Activated naive CD8-positive, alpha-beta T cell treated with anti-CD3 and anti-CD28 coated beads, Interleukin-2, amount 10 ng/mL, durations not matched to agents 7 days and 5 days (primary cell): ENCODE measurements at regions not wholly inside any gene's neighbourhood (a gene's known extent, or its start where the extent isn't known, plus 50 kb on each side); places are given as distances from the start of the nearest gene placed in this dataset.

ENCODE experiments used
- ATAC-seq: fragments of 150-1000 bp; cut with Tn5 transposase; one replicate; pipeline ENCODE4 v1.10.0; 2021; ENCODE audit warnings: low read depth, moderate library complexity
- POLR2A ChIA-PET: fragments of 350-600 bp; sonication (Branson Sonifier 250); formaldehyde crosslinking; loops from one replicate; lab custom pipeline; 2021; ENCODE audit warnings: antibody characterized with exemption; lab: Charles Lee
- DNase-seq: peaks from one replicate; pipeline ENCODE4 v3.0.0; 2021
- H3K27ac Mint-ChIP-seq: one replicate; pipeline ENCODE4 v1.8.0; 2022; ENCODE audit warnings: mild to moderate bottlenecking, mixed read lengths
- H3K27me3 Mint-ChIP-seq: one replicate; pipeline ENCODE4 v1.8.0; 2022; ENCODE audit warnings: mild to moderate bottlenecking, moderate library complexity, mixed read lengths
- H3K36me3 Mint-ChIP-seq: one replicate; pipeline ENCODE4 v1.8.0; 2021; ENCODE audit warnings: mild to moderate bottlenecking, mixed read lengths
- H3K4me1 Mint-ChIP-seq: one replicate; pipeline ENCODE4 v1.8.0; 2021; ENCODE audit warnings: mixed read lengths
- H3K4me3 Mint-ChIP-seq: one replicate; pipeline ENCODE4 v1.8.0; 2022; ENCODE audit warnings: mild to moderate bottlenecking, moderate library complexity, mixed read lengths
- H3K9me3 Mint-ChIP-seq: one replicate; pipeline ENCODE4 v1.8.0; 2021; ENCODE audit warnings: mixed read lengths

GRCh38 chr7:98679741-98680140 is 62.7 kb downstream of the NPTX2 start:
- ATAC-seq (no peak), DNase-seq (no peak)
- Mint-ChIP-seq H3K9me3 (peaks cover 3% of the 10 kb centered on the region), H3K4me1 (peaks cover 1% of the 10 kb centered on the region), H3K27ac (no peak overlapping the region), H3K4me3 (no peak overlapping the region), H3K27me3 (peaks cover 2% of the 10 kb centered on the region), H3K36me3 (no peaks in the 10 kb centered on the region)
- POLR2A ChIA-PET, result no interaction called here

- Mint-ChIP-seq H3K36me3 (no peaks in the 10 kb centered on the region), H3K27ac (no peak overlapping the region), H3K4me3 (no peak overlapping the region), H3K4me1 (peaks cover 1% of the 10 kb centered on the region), H3K27me3 (peaks cover 2% of the 10 kb centered on the region), H3K9me3 (peaks cover 9% of the 10 kb centered on the region)
- ATAC-seq, result no peak
- DNase-seq, result no peak
- POLR2A ChIA-PET, result no interaction called here
These were observed 64.4 kb downstream of the NPTX2 start for GRCh38 chr7:98681511-98681910.

- Mint-ChIP-seq H3K9me3 (peaks cover 12% of the 10 kb centered on the region), H3K27ac (no peak overlapping the region), H3K4me3 (no peak overlapping the region), H3K27me3 (peaks cover 2% of the 10 kb centered on the region), H3K36me3 (no peaks in the 10 kb centered on the region), H3K4me1 (peaks cover 1% of the 10 kb centered on the region)
- no peak for DNase-seq
- ATAC-seq, result no peak
- POLR2A ChIA-PET, result no interaction called here
These were observed 64.9 kb downstream of the NPTX2 start for GRCh38 chr7:98681951-98682350.

- Mint-ChIP-seq H3K27me3 (peaks cover 2% of the 10 kb centered on the region), H3K9me3 (peaks cover 14% of the 10 kb centered on the region), H3K27ac (no peak overlapping the region), H3K4me1 (peaks cover 1% of the 10 kb centered on the region), H3K36me3 (no peaks in the 10 kb centered on the region), H3K4me3 (no peak overlapping the region)
- POLR2A ChIA-PET, result no interaction called here
- DNase-seq (no peak), ATAC-seq (no peak)
These were observed 66.4 kb downstream of the NPTX2 start for GRCh38 chr7:98683514-98683913.

GRCh38 chr7:98685541-98685940 is 68.5 kb downstream of the NPTX2 start:
- no peak for ATAC-seq
- Mint-ChIP-seq H3K27me3 (peaks cover 2% of the 10 kb centered on the region), H3K27ac (no peak overlapping the region), H3K36me3 (no peaks in the 10 kb centered on the region), H3K4me1 (peaks cover 1% of the 10 kb centered on the region), H3K4me3 (no peak overlapping the region), H3K9me3 (peaks cover 15% of the 10 kb centered on the region)
- DNase-seq, result no peak
- POLR2A ChIA-PET, result no interaction called here

GRCh38 chr7:98686466-98687080 is 69.5 kb downstream of the NPTX2 start:
- ATAC-seq (no peak), DNase-seq (no peak)
- H3K27me3 Mint-ChIP-seq, result peaks cover 2% of the 10 kb centered on the region
- peaks cover 15% of the 10 kb centered on the region for H3K9me3 Mint-ChIP-seq
- H3K4me3 Mint-ChIP-seq, result no peak overlapping the region
- peaks cover 1% of the 10 kb centered on the region for H3K4me1 Mint-ChIP-seq
- H3K36me3 Mint-ChIP-seq, result no peaks in the 10 kb centered on the region
- POLR2A ChIA-PET, result no interaction called here
- no peak overlapping the region for H3K27ac Mint-ChIP-seq

GRCh38 chr7:98687111-98687751 is 70.1 kb downstream of the NPTX2 start:
- DNase-seq (no peak), ATAC-seq (no peak)
- peaks cover 17% of the 10 kb centered on the region for H3K9me3 Mint-ChIP-seq
- no peak overlapping the region for H3K4me3 Mint-ChIP-seq
- H3K4me1 Mint-ChIP-seq, result no peaks in the 10 kb centered on the region
- POLR2A ChIA-PET, result no interaction called here
- H3K27ac Mint-ChIP-seq, result no peak overlapping the region
- H3K27me3 Mint-ChIP-seq, result peaks cover 2% of the 10 kb centered on the region
- H3K36me3 Mint-ChIP-seq, result no peaks in the 10 kb centered on the region

GRCh38 chr7:98691619-98692018 is 74.5 kb downstream of the NPTX2 start:
- Mint-ChIP-seq H3K36me3 (no peaks in the 10 kb centered on the region), H3K9me3 (peaks cover 14% of the 10 kb centered on the region), H3K4me3 (no peak overlapping the region), H3K4me1 (no peaks in the 10 kb centered on the region), H3K27ac (no peak overlapping the region), H3K27me3 (no peaks in the 10 kb centered on the region)
- POLR2A ChIA-PET, result no interaction called here
- no peak for DNase-seq
- ATAC-seq, result no peak

GRCh38 chr7:98697083-98697482 is 80.0 kb downstream of the NPTX2 start:
- no peaks in the 10 kb centered on the region for H3K36me3 Mint-ChIP-seq
- H3K27ac Mint-ChIP-seq, result no peak overlapping the region
- DNase-seq (no peak), ATAC-seq (no peak)
- no peak overlapping the region for H3K4me3 Mint-ChIP-seq
- POLR2A ChIA-PET, result no interaction called here
- no peaks in the 10 kb centered on the region for H3K4me1 Mint-ChIP-seq
- H3K27me3 Mint-ChIP-seq, result no peaks in the 10 kb centered on the region
- peaks cover 8% of the 10 kb centered on the region for H3K9me3 Mint-ChIP-seq

- no peak overlapping the region for H3K4me3 Mint-ChIP-seq
- DNase-seq, result no peak
- no peaks in the 10 kb centered on the region for H3K4me1 Mint-ChIP-seq
- no peaks in the 10 kb centered on the region for H3K27me3 Mint-ChIP-seq
- no peak overlapping the region for H3K27ac Mint-ChIP-seq
- H3K9me3 Mint-ChIP-seq, result peaks cover 5% of the 10 kb centered on the region
- no peaks in the 10 kb centered on the region for H3K36me3 Mint-ChIP-seq
- no peak for ATAC-seq
- POLR2A ChIA-PET, result no interaction called here
These were observed 80.6 kb downstream of the NPTX2 start for GRCh38 chr7:98697485-98698240.

GRCh38 chr7:98698976-98699375 is 81.9 kb downstream of the NPTX2 start:
- Mint-ChIP-seq H3K4me1 (no peaks in the 10 kb centered on the region), H3K36me3 (no peaks in the 10 kb centered on the region), H3K4me3 (no peak overlapping the region), H3K27ac (no peak overlapping the region), H3K27me3 (no peaks in the 10 kb centered on the region), H3K9me3 (peaks cover 5% of the 10 kb centered on the region)
- ATAC-seq (no peak), DNase-seq (no peak)
- POLR2A ChIA-PET, result no interaction called here

- Mint-ChIP-seq H3K27me3 (no peaks in the 10 kb centered on the region), H3K4me1 (no peaks in the 10 kb centered on the region), H3K36me3 (no peaks in the 10 kb centered on the region), H3K4me3 (no peak overlapping the region), H3K27ac (no peak overlapping the region), H3K9me3 (peaks cover 4% of the 10 kb centered on the region)
- ATAC-seq (no peak), DNase-seq (no peak)
- POLR2A ChIA-PET, result no interaction called here
These were observed 83.4 kb downstream of the NPTX2 start for GRCh38 chr7:98700533-98700932.

GRCh38 chr7:98701372-98701771 is 84.3 kb downstream of the NPTX2 start:
- DNase-seq (no peak), ATAC-seq (no peak)
- H3K27ac Mint-ChIP-seq, result no peak overlapping the region

GRCh38 chr7:98702021-98702420 is 84.9 kb downstream of the NPTX2 start:
- no peak for ATAC-seq
- Mint-ChIP-seq H3K27me3 (no peaks in the 10 kb centered on the region), H3K27ac (no peak overlapping the region), H3K36me3 (no peaks in the 10 kb centered on the region), H3K4me3 (no peak overlapping the region), H3K4me1 (no peaks in the 10 kb centered on the region), H3K9me3 (peaks cover 2% of the 10 kb centered on the region)
- no peak for DNase-seq
- POLR2A ChIA-PET, result no interaction called here

More at GRCh38 chr7:98701372-98701771, 84.3 kb downstream of the NPTX2 start:
- H3K4me3 Mint-ChIP-seq, result no peak overlapping the region
- no peaks in the 10 kb centered on the region for H3K4me1 Mint-ChIP-seq
- H3K9me3 Mint-ChIP-seq, result peaks cover 2% of the 10 kb centered on the region
- no peaks in the 10 kb centered on the region for H3K36me3 Mint-ChIP-seq
- POLR2A ChIA-PET, result no interaction called here
- H3K27me3 Mint-ChIP-seq, result no peaks in the 10 kb centered on the region
